Calu3 (cell line): ENCODE measurements at regions not wholly inside any gene's neighbourhood (a gene's known extent, or its start where the extent isn't known, plus 50 kb on each side); places are given as distances from the start of the nearest gene placed in this dataset.

Source experiments
- BruUV-seq: library from RNA; stranded (reverse); fragments of 400-500 nt; replicated peaks from 2 replicates; lab custom pipeline; 2021; lab: Mats Ljungman, UMichigan
- CTCF ChIA-PET: fragments of 300-600 bp; sonication (Branson Sonifier 250); formaldehyde crosslinking; loops from one replicate; lab custom pipeline; 2022; ENCODE audit warnings: antibody characterized with exemption; lab: Charles Lee
- DNase-seq: peaks from one replicate; pipeline ENCODE4 v3.0.0; 2022
- H3K27ac Mint-ChIP-seq: one replicate; pipeline ENCODE4 v1.8.0; 2022; ENCODE audit warnings: mixed read lengths; ENCODE audit not compliant: unreplicated experiment
- H3K27me3 Mint-ChIP-seq: one replicate; pipeline ENCODE4 v1.8.0; 2022; ENCODE audit warnings: mixed read lengths; ENCODE audit not compliant: unreplicated experiment
- H3K36me3 Mint-ChIP-seq: one replicate; pipeline ENCODE4 v1.8.0; 2022; ENCODE audit warnings: mild to moderate bottlenecking, moderate library complexity, mixed read lengths; ENCODE audit not compliant: insufficient read depth, unreplicated experiment
- H3K4me1 Mint-ChIP-seq: one replicate; pipeline ENCODE4 v1.8.0; 2022; ENCODE audit warnings: mild to moderate bottlenecking, low read depth, mixed read lengths; ENCODE audit not compliant: unreplicated experiment
- H3K4me3 Mint-ChIP-seq: one replicate; pipeline ENCODE4 v1.8.0; 2022; ENCODE audit warnings: mild to moderate bottlenecking, low read depth, moderate library complexity, mixed read lengths; ENCODE audit not compliant: unreplicated experiment
- H3K9me3 Mint-ChIP-seq: one replicate; pipeline ENCODE4 v1.8.0; 2022; ENCODE audit warnings: low read depth, mixed read lengths; ENCODE audit not compliant: unreplicated experiment
- intact Hi-C: fragments of 100-400 bp; cut with micrococcal nuclease; formaldehyde crosslinking; loops from one replicate; pipeline ENCODE4 v1.10.0; 2022; ENCODE audit not compliant: unreplicated experiment
- TF ChIP-seq, protein P1 (sequence below): fragments of 200-600 bp; IDR thresholded peaks from one replicate; pipeline ENCODE4 v1.8.0; 2022; ENCODE audit warnings: antibody characterized with exemption; ENCODE audit not compliant: unreplicated experiment

DNA sequence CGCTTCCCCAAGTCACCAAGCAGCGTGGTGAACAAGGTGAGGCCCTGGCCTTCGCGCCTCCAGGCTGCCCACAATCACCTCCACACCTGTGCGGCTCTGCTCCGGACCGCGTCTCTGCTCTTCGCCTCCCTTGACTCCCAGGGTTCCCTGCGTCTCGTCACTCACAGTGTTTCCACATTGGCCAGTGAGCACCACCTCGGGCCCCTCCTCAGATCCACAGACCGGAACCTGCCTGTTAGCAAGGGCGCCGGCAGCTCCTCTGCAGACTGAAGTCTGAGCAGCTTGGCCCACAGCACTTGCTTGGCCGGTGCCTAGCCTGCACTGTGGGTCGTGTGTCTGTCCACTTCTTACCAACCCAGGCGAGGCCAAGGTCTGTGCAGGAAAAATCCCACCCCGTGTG lies 155.3 kb upstream of the ALKAL2 start:
- TF ChIP-seq, protein P1, sequence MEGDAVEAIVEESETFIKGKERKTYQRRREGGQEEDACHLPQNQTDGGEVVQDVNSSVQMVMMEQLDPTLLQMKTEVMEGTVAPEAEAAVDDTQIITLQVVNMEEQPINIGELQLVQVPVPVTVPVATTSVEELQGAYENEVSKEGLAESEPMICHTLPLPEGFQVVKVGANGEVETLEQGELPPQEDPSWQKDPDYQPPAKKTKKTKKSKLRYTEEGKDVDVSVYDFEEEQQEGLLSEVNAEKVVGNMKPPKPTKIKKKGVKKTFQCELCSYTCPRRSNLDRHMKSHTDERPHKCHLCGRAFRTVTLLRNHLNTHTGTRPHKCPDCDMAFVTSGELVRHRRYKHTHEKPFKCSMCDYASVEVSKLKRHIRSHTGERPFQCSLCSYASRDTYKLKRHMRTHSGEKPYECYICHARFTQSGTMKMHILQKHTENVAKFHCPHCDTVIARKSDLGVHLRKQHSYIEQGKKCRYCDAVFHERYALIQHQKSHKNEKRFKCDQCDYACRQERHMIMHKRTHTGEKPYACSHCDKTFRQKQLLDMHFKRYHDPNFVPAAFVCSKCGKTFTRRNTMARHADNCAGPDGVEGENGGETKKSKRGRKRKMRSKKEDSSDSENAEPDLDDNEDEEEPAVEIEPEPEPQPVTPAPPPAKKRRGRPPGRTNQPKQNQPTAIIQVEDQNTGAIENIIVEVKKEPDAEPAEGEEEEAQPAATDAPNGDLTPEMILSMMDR, result no peak
- DNase-seq, result no peak
- CTCF ChIA-PET, result no interaction called here
- Mint-ChIP-seq H3K4me3 (no peak overlapping the region), H3K9me3 (peaks cover 4% of the 10 kb centered on the region), H3K27me3 (no peaks in the 10 kb centered on the region), H3K4me1 (no peaks in the 10 kb centered on the region), H3K36me3 (no peaks in the 10 kb centered on the region), H3K27ac (no peak overlapping the region)
- intact Hi-C loops, result no loop called here
- no TSS peak for BruUV-seq

DNA sequence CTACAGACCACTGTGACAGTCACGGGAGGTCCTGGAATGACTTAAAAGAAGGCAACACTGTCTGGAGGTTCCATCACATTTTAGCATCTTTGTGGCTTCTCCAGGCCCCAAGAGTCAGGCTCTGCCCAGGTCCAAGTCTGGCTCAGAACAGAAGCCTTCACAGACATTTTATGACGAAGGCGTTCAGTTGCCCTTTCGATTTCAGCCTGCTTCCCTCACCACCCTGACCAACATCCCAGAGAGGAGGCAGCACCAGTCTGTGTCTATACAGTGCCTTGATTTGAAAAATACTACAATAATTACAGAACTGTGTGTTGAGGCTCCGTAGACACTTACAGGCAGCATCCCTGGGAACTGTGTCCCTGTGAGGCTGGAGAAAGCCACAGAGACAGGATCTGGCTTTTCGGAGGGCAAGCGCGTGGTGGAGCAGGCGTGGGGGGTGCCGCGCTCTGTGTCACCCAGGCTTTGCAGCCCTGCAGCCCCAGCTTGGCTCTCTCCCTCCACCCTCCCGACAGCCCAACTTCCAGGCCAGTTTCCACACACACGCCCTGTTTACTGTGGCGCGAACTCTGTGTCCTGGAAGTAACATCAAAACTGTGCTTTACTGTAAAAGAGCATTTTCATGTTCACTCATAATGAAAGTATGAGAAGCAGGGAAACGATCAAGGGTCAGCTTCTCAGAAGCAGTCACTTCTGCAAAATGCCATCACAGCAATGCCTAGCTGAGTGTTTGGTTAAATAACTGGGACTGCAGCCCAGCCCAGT lies 153.5 kb upstream of the ALKAL2 start:
- Mint-ChIP-seq H3K4me1 (no peaks in the 10 kb centered on the region), H3K27ac (no peak overlapping the region), H3K27me3 (no peaks in the 10 kb centered on the region), H3K9me3 (peaks cover 4% of the 10 kb centered on the region), H3K36me3 (no peaks in the 10 kb centered on the region), H3K4me3 (no peak overlapping the region)
- CTCF ChIA-PET, result no interaction called here
- DNase-seq, result no peak
- intact Hi-C loops, result no loop called here
- TF ChIP-seq, protein P1, result no peak
- no TSS peak for BruUV-seq

DNA sequence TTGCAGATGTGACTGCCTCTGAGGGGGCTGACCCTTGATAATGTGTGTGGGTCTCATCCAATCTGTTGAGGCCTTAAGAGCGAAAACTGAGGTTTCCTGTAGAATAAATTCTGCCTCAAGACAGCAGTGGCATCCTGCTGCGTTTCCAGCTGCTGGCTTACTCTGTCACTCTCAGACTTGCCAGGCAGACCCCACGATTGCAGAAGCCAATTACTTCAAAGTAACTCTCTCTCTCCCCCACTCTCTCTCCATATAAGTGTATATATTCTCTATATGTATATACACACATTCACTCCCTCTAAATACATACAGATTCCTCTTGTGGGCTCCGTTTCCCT lies 152.5 kb upstream of the ALKAL2 start:
- intact Hi-C loops, result no loop called here
- CTCF ChIA-PET, result no interaction called here
- TF ChIP-seq, protein P1, result no peak
- Mint-ChIP-seq H3K36me3 (no peaks in the 10 kb centered on the region), H3K27ac (no peak overlapping the region), H3K4me3 (no peak overlapping the region), H3K4me1 (no peaks in the 10 kb centered on the region), H3K27me3 (no peaks in the 10 kb centered on the region), H3K9me3 (peaks cover 4% of the 10 kb centered on the region)
- BruUV-seq, result no TSS peak
- DNase-seq, result no peak

DNA sequence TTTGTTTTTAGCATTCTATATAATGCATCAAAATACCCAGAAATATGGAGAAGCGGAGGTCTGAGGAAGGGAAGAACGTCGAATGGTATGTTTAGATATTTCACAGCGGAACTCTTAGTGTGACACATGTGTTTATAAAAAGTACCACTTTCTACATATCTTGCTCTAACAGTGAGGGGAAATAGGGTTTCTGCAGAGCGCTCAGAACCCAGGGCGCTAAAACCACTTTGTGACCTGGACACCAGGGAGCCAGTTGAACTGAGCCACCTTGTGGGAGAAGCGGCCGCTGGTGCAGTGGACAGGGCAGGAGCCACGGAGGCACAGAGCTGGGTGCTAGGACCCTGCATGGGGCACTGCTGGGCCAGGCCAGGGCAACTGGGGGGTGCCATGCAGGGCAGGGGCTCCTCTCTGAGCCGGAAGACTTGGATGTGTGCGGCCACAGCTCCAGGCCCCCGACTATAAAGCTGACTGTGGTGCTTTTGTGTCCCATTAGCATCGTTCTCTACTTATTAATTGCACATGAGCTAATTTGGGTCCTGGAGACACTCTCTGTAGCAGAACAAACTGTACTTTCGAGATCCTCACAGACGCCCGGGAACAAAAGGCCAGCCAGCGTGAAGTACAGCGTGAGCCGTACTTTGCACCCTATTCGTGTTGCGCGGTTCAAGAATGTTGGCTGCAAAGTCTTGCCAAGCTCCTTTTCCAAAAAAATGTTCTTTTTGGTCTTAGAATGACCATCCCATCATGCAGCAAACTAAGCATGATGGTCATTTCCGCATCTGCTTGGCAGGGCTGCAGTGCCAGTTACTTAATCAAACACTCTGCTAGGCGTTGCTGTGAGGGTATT lies 151.9 kb upstream of the ALKAL2 start:
- Mint-ChIP-seq H3K27me3 (no peaks in the 10 kb centered on the region), H3K4me1 (no peaks in the 10 kb centered on the region), H3K9me3 (peaks cover 6% of the 10 kb centered on the region), H3K4me3 (no peak overlapping the region), H3K36me3 (no peaks in the 10 kb centered on the region), H3K27ac (no peak overlapping the region)
- CTCF ChIA-PET, result no interaction called here
- DNase-seq, result no peak
- intact Hi-C loops, result no loop called here
- no TSS peak for BruUV-seq
- TF ChIP-seq, protein P1, result no peak
